Liver (tissue), 3 donors: ENCODE measurements at regions not wholly inside any gene's neighbourhood (a gene's known extent, or its start where the extent isn't known, plus 50 kb on each side); places are given as distances from the start of the nearest gene placed in this dataset.

ENCODE experiments used
- CTCF ChIP-seq: fragments of 150-350 bp; IDR thresholded peaks from 2 replicates; pipeline ENCODE4 v1.5.1; 2017; ENCODE audit warnings: improper control_type of control experiment, low read depth, low read length; ENCODE audit not compliant: missing input control
- GABPA ChIP-seq, 2 donors: IDR thresholded peaks in 1 of 2; conservative IDR thresholded peaks in 1 of 2; 2 replicates each; pipeline ENCODE4 v1.6.1; 2016; ENCODE audit warnings: antibody characterized with exemption in 2 of 2, mild to moderate bottlenecking in 1 of 2, moderate library complexity in 1 of 2
- JUND ChIP-seq, 2 donors: IDR thresholded peaks; 2 replicates each; pipeline ENCODE4 v1.6.1; 2016; ENCODE audit warnings: antibody characterized with exemption in 2 of 2
- MAX ChIP-seq: IDR thresholded peaks from 2 replicates; pipeline ENCODE4 v1.6.1; 2016; ENCODE audit warnings: antibody characterized with exemption
- NR2F2 ChIP-seq: IDR thresholded peaks from 2 replicates; pipeline ENCODE4 v1.6.1; 2016; ENCODE audit warnings: antibody characterized with exemption
- RAD21 ChIP-seq, 2 donors: IDR thresholded peaks; 2 replicates each; pipeline ENCODE4 v1.6.1; 2016; ENCODE audit warnings: antibody characterized with exemption in 2 of 2, mild to moderate bottlenecking in 2 of 2
- REST ChIP-seq: IDR thresholded peaks from 2 replicates; pipeline ENCODE4 v1.6.1; 2016; ENCODE audit warnings: antibody characterized with exemption, mild to moderate bottlenecking
- RXRA ChIP-seq, 2 donors: IDR thresholded peaks; 2 replicates each; pipeline ENCODE4 v1.6.1; 2017 to 2018; ENCODE audit warnings: antibody characterized with exemption in 2 of 2, mild to moderate bottlenecking in 1 of 2
- TAF1 ChIP-seq: conservative IDR thresholded peaks from 2 replicates; pipeline ENCODE4 v1.6.1; 2016; ENCODE audit warnings: antibody characterized with exemption, mild to moderate bottlenecking
- YY1 ChIP-seq: IDR thresholded peaks from 2 replicates; pipeline ENCODE4 v1.6.1; 2016; ENCODE audit warnings: antibody characterized with exemption, mild to moderate bottlenecking
- ZBTB33 ChIP-seq: IDR thresholded peaks from 2 replicates; pipeline ENCODE4 v1.6.1; 2016; ENCODE audit warnings: antibody characterized with exemption
- donor health status: healthy.
- donor health status: healthy.

GRCh38 chr5:114001076-114001475 lies 360.8 kb upstream of the KCNN2 start:
- no peak for TF ChIP-seq RAD21 (IDR thresholded peaks at IDR 0.05)
- TF ChIP-seq CTCF = no peak
- no peak for TF ChIP-seq ZBTB33
- TF ChIP-seq JUND (IDR thresholded peaks at IDR 0.05) = no peak
- no peak for TF ChIP-seq MAX
- no peak for TF ChIP-seq GABPA (IDR thresholded peaks at IDR 0.05 in 1 of 2, conservative IDR thresholded peaks at IDR 0.05 in 1 of 2)
- TF ChIP-seq YY1 = no peak
- TF ChIP-seq TAF1 = no peak
- TF ChIP-seq RXRA (IDR thresholded peaks at IDR 0.05) = no peak
- TF ChIP-seq REST = no peak
- no peak for TF ChIP-seq NR2F2
